H1 (cell line): ENCODE measurements at regions not wholly inside any gene's neighbourhood (a gene's known extent, or its start where the extent isn't known, plus 50 kb on each side); places are given as distances from the start of the nearest gene placed in this dataset.
A peak's percentile ranks its signal among the peaks of the same experiment; 100 is the strongest.

Source experiments
- CTCF ChIA-PET: fragments of 300-600 bp; sonication (Branson Sonifier 250); formaldehyde crosslinking; loops from one replicate; lab custom pipeline; 2021; ENCODE audit not compliant: partially characterized antibody; lab: Charles Lee
- POLR2A ChIA-PET: fragments of 300-600 bp; sonication (Branson Sonifier 250); formaldehyde crosslinking; loops from one replicate; lab custom pipeline; 2021; ENCODE audit warnings: inconsistent platforms; ENCODE audit not compliant: partially characterized antibody; lab: Charles Lee
- DNase-seq, 2 experiments: peaks; one replicate each; pipeline versions ENCODE4 v3.0.0 to v3.0.0-alpha.2; 2010 to 2022; ENCODE audit warnings: low spot score in 2 of 2, low read depth in 1 of 2, mixed read lengths in 1 of 2
- FAIRE-seq: peaks from 2 replicates; lab custom pipeline; 2011; peaks lifted over from hg19 to GRCh38; lab: Jason Lieb, UNC
- H2AFZ ChIP-seq: 2 replicates; pipeline ENCODE4 v1.8.1; 2012; ENCODE audit warnings: low read length, inconsistent platforms
- H2AK5ac ChIP-seq: 2 replicates; pipeline ENCODE4 v1.6.1; 2013; ENCODE audit warnings: low read depth, low read length
- H2BK120ac ChIP-seq: replicated peaks from 2 replicates; pipeline ENCODE3; 2013; ENCODE audit warnings: low read depth, low read length, inconsistent platforms
- H2BK12ac ChIP-seq: 2 replicates; pipeline ENCODE4 v1.6.1; 2013; ENCODE audit warnings: low read depth, low read length
- H2BK15ac ChIP-seq: 2 replicates; pipeline ENCODE4 v1.6.1; 2013; ENCODE audit warnings: low read length
- H2BK20ac ChIP-seq: 2 replicates; pipeline ENCODE4 v1.6.1; 2013; ENCODE audit warnings: low read length
- H2BK5ac ChIP-seq: 2 replicates; pipeline ENCODE4 v1.6.1; 2013; ENCODE audit warnings: low read depth, low read length
- H3K14ac ChIP-seq: 2 replicates; pipeline ENCODE4 v1.6.1; 2013; ENCODE audit warnings: inconsistent platforms; ENCODE audit not compliant: insufficient read length
- H3K18ac ChIP-seq: 2 replicates; pipeline ENCODE4 v1.6.1; 2013; ENCODE audit warnings: low read length; ENCODE audit errors: extremely low read depth
- H3K23ac ChIP-seq: 2 replicates; pipeline ENCODE4 v1.6.1; 2013; ENCODE audit warnings: inconsistent platforms; ENCODE audit not compliant: insufficient read length
- H3K23me2 ChIP-seq: 2 replicates; pipeline ENCODE4 v1.6.1; 2013; ENCODE audit warnings: low read depth, low read length
- H3K27ac ChIP-seq: 2 replicates; pipeline ENCODE4 v1.6.1; 2011; ENCODE audit warnings: low read depth, low read length, inconsistent platforms
- H3K27me3 ChIP-seq, 4 experiments: replicated peaks in 1 of 4; 1 replicate in 1 of 4; 2 replicates in 3 of 4; pipeline versions ENCODE4 v1.6.1 to v1.8.1; 2011 to 2013; ENCODE audit warnings: low read length in 3 of 4, mild to moderate bottlenecking in 3 of 4, inconsistent platforms in 2 of 4, mixed read lengths in 2 of 4, moderate library complexity in 1 of 4; ENCODE audit not compliant: control insufficient read depth in 3 of 4, insufficient read depth in 3 of 4; ENCODE audit errors: extremely low read depth in 1 of 4
- H3K36me3 ChIP-seq, 4 experiments: 2 replicates each; pipeline versions ENCODE4 v1.6.1 to v1.8.1; 2011 to 2013; ENCODE audit warnings: mild to moderate bottlenecking in 4 of 4, low read length in 3 of 4, moderate library complexity in 2 of 4, control low read depth in 1 of 4, inconsistent platforms in 1 of 4; ENCODE audit not compliant: insufficient read depth in 4 of 4, control insufficient read depth in 2 of 4
- H3K4ac ChIP-seq: replicated peaks from 2 replicates; pipeline ENCODE3; 2013; ENCODE audit warnings: low read length, low read depth, mixed read lengths, inconsistent platforms; ENCODE audit not compliant: insufficient read length
- H3K4me1 ChIP-seq, 4 experiments: replicated peaks in 1 of 4; 1 replicate in 1 of 4; 2 replicates in 3 of 4; pipeline versions ENCODE4 v1.6.1 to v1.8.1; 2011 to 2013; ENCODE audit warnings: low read length in 3 of 4, inconsistent platforms in 2 of 4, mixed read lengths in 1 of 4; ENCODE audit not compliant: insufficient read depth in 4 of 4, control insufficient read depth in 3 of 4
- H3K4me2 ChIP-seq, 2 experiments: 2 replicates each; pipeline versions ENCODE4 v1.6.1 to v1.8.1; 2011 to 2013; ENCODE audit warnings: low read depth in 2 of 2, low read length in 2 of 2, control low read depth in 1 of 2, inconsistent platforms in 1 of 2, mild to moderate bottlenecking in 1 of 2; ENCODE audit not compliant: insufficient read depth in 1 of 2
- H3K4me3 ChIP-seq, 4 experiments: fragments of 200-600, 300-600 bp in 1 of 4; sonication (generic), shearing (Covaris generic), sonication (Bioruptor Twin) in 1 of 4; 2 replicates each; pipeline versions ENCODE4 v1.5.1 to v1.8.1; 2011 to 2016; ENCODE audit warnings: low read length in 4 of 4, low read depth in 3 of 4, control low read depth in 2 of 4, inconsistent platforms in 2 of 4, mild to moderate bottlenecking in 2 of 4, mixed read lengths in 1 of 4, moderate library complexity in 1 of 4; ENCODE audit not compliant: insufficient read depth in 2 of 4; ENCODE audit errors: extremely low read depth in 1 of 4
- H3K56ac ChIP-seq: replicated peaks from 2 replicates; pipeline ENCODE3; 2013; ENCODE audit warnings: low read depth, mild to moderate bottlenecking, mixed read lengths, low read length, inconsistent platforms; ENCODE audit not compliant: insufficient read length
- H3K79me1 ChIP-seq: 2 replicates; pipeline ENCODE4 v1.6.1; 2013; ENCODE audit warnings: low read depth, low read length, control low read depth
- H3K79me2 ChIP-seq, 2 experiments: 2 replicates each; pipeline versions ENCODE4 v1.6.1 to v1.8.1; 2012 to 2013; ENCODE audit warnings: low read length in 2 of 2, mild to moderate bottlenecking in 2 of 2, inconsistent platforms in 1 of 2; ENCODE audit not compliant: insufficient read depth in 2 of 2, control insufficient read depth in 1 of 2
- H3K9ac ChIP-seq, 4 experiments: replicated peaks in 1 of 4; 1 replicate in 1 of 4; 2 replicates in 3 of 4; pipeline versions ENCODE4 v1.6.1 to v1.8.1; 2011 to 2013; ENCODE audit warnings: low read depth in 3 of 4, low read length in 3 of 4, control low read depth in 2 of 4, mild to moderate bottlenecking in 2 of 4, moderate library complexity in 2 of 4, inconsistent platforms in 1 of 4; ENCODE audit errors: extremely low read depth in 1 of 4
- H3K9me3 ChIP-seq, 2 experiments: 2 replicates each; pipeline versions ENCODE4 v1.6.1 to v1.8.1; 2012 to 2013; ENCODE audit warnings: mild to moderate bottlenecking in 2 of 2, moderate library complexity in 2 of 2, control low read depth in 1 of 2, inconsistent platforms in 1 of 2, low read depth in 1 of 2, low read length in 1 of 2, mixed read lengths in 1 of 2; ENCODE audit not compliant: insufficient read depth in 2 of 2
- H4K20me1 ChIP-seq, 2 experiments: replicated peaks in 1 of 2; 2 replicates each; pipeline versions ENCODE3 to v1.8.1; 2011 to 2013; ENCODE audit warnings: inconsistent platforms in 2 of 2, low read length in 2 of 2, mild to moderate bottlenecking in 1 of 2; ENCODE audit not compliant: insufficient read depth in 2 of 2, control insufficient read depth in 1 of 2
- H4K5ac ChIP-seq: 2 replicates; pipeline ENCODE4 v1.6.1; 2013; ENCODE audit warnings: low read length, low read depth, mixed read lengths, inconsistent platforms; ENCODE audit not compliant: insufficient read length
- H4K8ac ChIP-seq: 2 replicates; pipeline ENCODE4 v1.8.0; 2013; ENCODE audit warnings: mild to moderate bottlenecking, moderate library complexity, low read length, inconsistent platforms; ENCODE audit not compliant: insufficient read depth; ENCODE audit errors: extremely low read depth
- H4K91ac ChIP-seq: replicated peaks from 2 replicates; pipeline ENCODE3; 2013; ENCODE audit warnings: low read length, mixed read lengths, inconsistent platforms; ENCODE audit not compliant: insufficient read length
- CBX5 ChIP-seq: fragments of 300-800, 300-1000 bp; sonication (generic); IDR thresholded peaks from 2 replicates; pipeline ENCODE4 v1.7.1; 2016; ENCODE audit warnings: antibody characterized with exemption, low read length, low read depth
- CEBPB ChIP-seq: IDR thresholded peaks from 2 replicates; pipeline ENCODE4 v1.6.1; 2012; ENCODE audit warnings: low read depth, low read length
- CREB1 ChIP-seq: IDR thresholded peaks from 2 replicates; pipeline ENCODE4 v1.6.1; 2012; ENCODE audit warnings: inconsistent platforms
- EGR1 ChIP-seq: IDR thresholded peaks from 2 replicates; pipeline ENCODE4 v1.6.1; 2011; ENCODE audit warnings: low read depth, low read length, borderline replicate concordance
- FOSL1 ChIP-seq: IDR thresholded peaks from 2 replicates; pipeline ENCODE4 v1.6.1; 2011; ENCODE audit warnings: mild to moderate bottlenecking, low read depth, low read length, moderate library complexity; ENCODE audit not compliant: insufficient read depth
- PHF8 ChIP-seq: fragments of 200-600 bp; sonication (generic); conservative IDR thresholded peaks from 2 replicates; pipeline ENCODE4 v1.7.1; 2012; ENCODE audit warnings: low read depth, mild to moderate bottlenecking, inconsistent platforms, low read length, moderate library complexity
- POLR2AphosphoS5 ChIP-seq: IDR thresholded peaks from 2 replicates; pipeline ENCODE4 v1.6.1; 2011; ENCODE audit warnings: low read depth, low read length
- SIX5 ChIP-seq: IDR thresholded peaks from 2 replicates; pipeline ENCODE4 v1.6.1; 2011; ENCODE audit warnings: mild to moderate bottlenecking, low read depth, low read length
- SRF ChIP-seq: IDR thresholded peaks from 2 replicates; pipeline ENCODE4 v1.6.1; 2011; ENCODE audit warnings: mild to moderate bottlenecking, low read depth, low read length, moderate library complexity
- TAF7 ChIP-seq: optimal IDR thresholded peaks from 2 replicates; pipeline ENCODE3; 2011; ENCODE audit warnings: low read depth, mild to moderate bottlenecking, inconsistent platforms, low read length, moderate library complexity, borderline replicate concordance
- TBP ChIP-seq: IDR thresholded peaks from 2 replicates; pipeline ENCODE4 v1.6.1; 2011; ENCODE audit warnings: low read depth, low read length, improper control_type of control experiment
- TEAD4 ChIP-seq: IDR thresholded peaks from 2 replicates; pipeline ENCODE4 v1.6.1; 2012; ENCODE audit warnings: low read depth, low read length, inconsistent platforms, mixed read lengths
- ZNF274 ChIP-seq: IDR thresholded peaks from 2 replicates; pipeline ENCODE4 v1.7.0; 2012; ENCODE audit warnings: low read length, borderline replicate concordance; ENCODE audit errors: extremely low read depth
- WGBS, 2 experiments: shearing (Covaris generic) in 1 of 2; methylation state at CpG; one replicate each; pipeline versions ENCODE4 v1.1.6 to v1.1.7; 2013 to 2015; ENCODE audit warnings: low lambda C conversion rate in 2 of 2, mixed read lengths in 2 of 2, inconsistent platforms in 1 of 2, low coverage in 1 of 2, missing lambda C conversion rate in 1 of 2; ENCODE audit not compliant: insufficient replicate concordance in 2 of 2, insufficient coverage in 1 of 2, insufficient read length in 1 of 2; ENCODE audit errors: extremely low coverage in 1 of 2, missing lambda C conversion rate in 1 of 2; 5-methylcytosine and 5-hydroxymethylcytosine counted together
- TF ChIP-seq, protein P1 (sequence below): IDR thresholded peaks from 2 replicates; pipeline ENCODE4 v1.6.1; 2012; ENCODE audit warnings: inconsistent platforms
- TF ChIP-seq, protein P2 (sequence below): IDR thresholded peaks from 2 replicates; pipeline ENCODE4 v1.6.1; 2011; ENCODE audit warnings: low read depth, mild to moderate bottlenecking, low read length; ENCODE audit not compliant: insufficient read depth

DNA sequence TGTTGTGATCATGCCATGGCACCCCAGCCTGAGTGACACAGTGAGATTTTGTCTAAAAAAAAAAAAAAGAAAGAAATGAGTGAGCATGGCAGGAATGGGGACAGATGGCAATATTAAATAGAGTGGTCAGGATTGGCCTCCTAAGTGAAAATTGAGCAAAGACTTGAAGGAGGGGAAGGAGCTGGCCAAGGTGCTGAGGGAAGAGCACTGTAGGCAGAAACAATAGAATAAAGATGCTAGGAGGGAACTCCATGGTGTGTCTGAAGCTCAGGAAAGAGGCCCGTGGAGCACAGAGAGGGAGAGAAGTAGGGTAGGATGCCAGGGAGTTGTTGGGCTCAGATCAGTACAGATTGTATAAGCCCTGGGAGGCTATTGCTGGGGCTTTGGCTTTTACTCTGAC is 64.4 kb upstream of the PCAT7 start:
- no peaks in the 10 kb centered on the region for H3K27me3 ChIP-seq
- no peak overlapping the region for H2BK12ac ChIP-seq
- H3K9me3 ChIP-seq, result no peaks in the 10 kb centered on the region
- no peak overlapping the region for H2AFZ ChIP-seq
- no peaks in the 10 kb centered on the region for H3K4me1 ChIP-seq
- no peak overlapping the region for H4K8ac ChIP-seq
- H4K20me1 ChIP-seq, result no peaks in the 10 kb centered on the region
- H3K4me3 ChIP-seq, result no peak overlapping the region
- no peak overlapping the region for H2BK5ac ChIP-seq
- no peak overlapping the region for H3K14ac ChIP-seq
- ChIA-PET POLR2A (no interaction called here), CTCF (interaction anchor here (0.7 kb wide), 1 partner anchor 9 kb away, joined by 4 read pairs; no protein-coding TSS in a partner anchor)
- 78% methylated on average over 1 of the region's 1 CpG; no CpG with 5 or more reads in 1 of the 2 experiments for WGBS, 2 experiments
- no peak overlapping the region for H3K23ac ChIP-seq
- no peak overlapping the region for H4K5ac ChIP-seq
- DNase-seq (no peak), FAIRE-seq (peak; percentile 68)
- H3K36me3 ChIP-seq, result no peaks in the 10 kb centered on the region
- H3K9ac ChIP-seq, result no peak overlapping the region
- H3K4ac ChIP-seq, result no peak overlapping the region
- no peaks in the 10 kb centered on the region for H3K79me2 ChIP-seq
- H3K4me2 ChIP-seq, result no peak overlapping the region
- H3K27ac ChIP-seq, result no peak overlapping the region
- H2AK5ac ChIP-seq, result no peak overlapping the region
- no peak overlapping the region for H2BK120ac ChIP-seq
- H2BK20ac ChIP-seq, result no peak overlapping the region
- no peak overlapping the region for H3K18ac ChIP-seq
- H3K79me1 ChIP-seq, result no peaks in the 10 kb centered on the region
- no peak overlapping the region for H2BK15ac ChIP-seq
- H3K23me2 ChIP-seq, result no peaks in the 10 kb centered on the region
- H4K91ac ChIP-seq, result no peak overlapping the region
- no peak overlapping the region for H3K56ac ChIP-seq
- TF ChIP-seq SIX5, result no peak
- TF ChIP-seq, protein P1, sequence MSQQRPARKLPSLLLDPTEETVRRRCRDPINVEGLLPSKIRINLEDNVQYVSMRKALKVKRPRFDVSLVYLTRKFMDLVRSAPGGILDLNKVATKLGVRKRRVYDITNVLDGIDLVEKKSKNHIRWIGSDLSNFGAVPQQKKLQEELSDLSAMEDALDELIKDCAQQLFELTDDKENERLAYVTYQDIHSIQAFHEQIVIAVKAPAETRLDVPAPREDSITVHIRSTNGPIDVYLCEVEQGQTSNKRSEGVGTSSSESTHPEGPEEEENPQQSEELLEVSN, result no peak
- no peak for TF ChIP-seq POLR2AphosphoS5
- no peak for TF ChIP-seq FOSL1
- TF ChIP-seq, protein P2, sequence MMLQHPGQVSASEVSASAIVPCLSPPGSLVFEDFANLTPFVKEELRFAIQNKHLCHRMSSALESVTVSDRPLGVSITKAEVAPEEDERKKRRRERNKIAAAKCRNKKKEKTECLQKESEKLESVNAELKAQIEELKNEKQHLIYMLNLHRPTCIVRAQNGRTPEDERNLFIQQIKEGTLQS, result no peak
- TF ChIP-seq EGR1, result no peak
- TF ChIP-seq TBP, result no peak
- no peak for TF ChIP-seq PHF8
- TF ChIP-seq SRF, result no peak
- TF ChIP-seq TAF7, result no peak
- TF ChIP-seq TEAD4, result no peak
- no peak for TF ChIP-seq CEBPB
- TF ChIP-seq CREB1, result no peak
- no peak for TF ChIP-seq CBX5
- TF ChIP-seq ZNF274, result no peak
